ENCODE measurements at regions not wholly inside any gene's neighbourhood (a gene's known extent, or its start where the extent isn't known, plus 50 kb on each side); places are given as distances from the start of the nearest gene placed in this dataset.

- no peak for DNase-seq (ENCODE audit: low spot score)
- H3K27me3 ChIP-seq (ENCODE audit: insufficient read depth, poor library complexity, severe bottlenecking) = no peaks in the 10 kb centered on the region
- no peak overlapping the region for H3K4me3 ChIP-seq (ENCODE audit: severe bottlenecking)
- H3K4me1 ChIP-seq (ENCODE audit: insufficient read depth, poor library complexity, severe bottlenecking) = no peaks in the 10 kb centered on the region
- TF ChIP-seq CTCF (IDR thresholded peaks at IDR 0.05; ENCODE audit: poor library complexity, severe bottlenecking) = peak; percentile 93
- no peaks in the 10 kb centered on the region for H3K36me3 ChIP-seq (ENCODE audit: low read depth)
- ATAC-seq (ENCODE audit: low read depth) = no peak
- H3K9me3 ChIP-seq (ENCODE audit: severe bottlenecking) = no peaks in the 10 kb centered on the region
- no peak overlapping the region for H3K27ac ChIP-seq (ENCODE audit: poor library complexity, severe bottlenecking)
Measured at GRCh38 chr1:199551967-199552565, 475.4 kb upstream of the NR5A2 start.

- H3K27ac ChIP-seq (ENCODE audit: poor library complexity, severe bottlenecking) = no peak overlapping the region
- no peaks in the 10 kb centered on the region for H3K9me3 ChIP-seq (ENCODE audit: severe bottlenecking)
- H3K36me3 ChIP-seq (ENCODE audit: low read depth) = no peaks in the 10 kb centered on the region
- ATAC-seq (ENCODE audit: low read depth) (no peak), DNase-seq (ENCODE audit: low spot score) (no peak)
- TF ChIP-seq CTCF (IDR thresholded peaks at IDR 0.05; ENCODE audit: poor library complexity, severe bottlenecking) = no peak
- no peaks in the 10 kb centered on the region for H3K4me1 ChIP-seq (ENCODE audit: insufficient read depth, poor library complexity, severe bottlenecking)
- H3K27me3 ChIP-seq (ENCODE audit: insufficient read depth, poor library complexity, severe bottlenecking) = no peaks in the 10 kb centered on the region
- H3K4me3 ChIP-seq (ENCODE audit: severe bottlenecking) = no peak overlapping the region
Measured at GRCh38 chr1:199553104-199553503, 474.4 kb upstream of the NR5A2 start.

- DNase-seq (ENCODE audit: low spot score) (no peak), ATAC-seq (ENCODE audit: low read depth) (no peak)
- no peak overlapping the region for H3K4me3 ChIP-seq (ENCODE audit: severe bottlenecking)
- no peaks in the 10 kb centered on the region for H3K9me3 ChIP-seq (ENCODE audit: severe bottlenecking)
- TF ChIP-seq CTCF (IDR thresholded peaks at IDR 0.05; ENCODE audit: poor library complexity, severe bottlenecking) = no peak
- H3K4me1 ChIP-seq (ENCODE audit: insufficient read depth, poor library complexity, severe bottlenecking) = no peaks in the 10 kb centered on the region
- H3K27ac ChIP-seq (ENCODE audit: poor library complexity, severe bottlenecking) = no peak overlapping the region
- H3K36me3 ChIP-seq (ENCODE audit: low read depth) = no peaks in the 10 kb centered on the region
- no peaks in the 10 kb centered on the region for H3K27me3 ChIP-seq (ENCODE audit: insufficient read depth, poor library complexity, severe bottlenecking)
Measured at GRCh38 chr1:199561334-199561733, 466.2 kb upstream of the NR5A2 start.

- ATAC-seq (ENCODE audit: low read depth) = no peak
- no peak for TF ChIP-seq CTCF (IDR thresholded peaks at IDR 0.05; ENCODE audit: poor library complexity, severe bottlenecking)
- Histone ChIP-seq H3K27ac (ENCODE audit: poor library complexity, severe bottlenecking) (no peak overlapping the region), H3K4me3 (ENCODE audit: severe bottlenecking) (no peak overlapping the region), H3K4me1 (ENCODE audit: insufficient read depth, poor library complexity, severe bottlenecking) (no peaks in the 10 kb centered on the region), H3K9me3 (ENCODE audit: severe bottlenecking) (no peaks in the 10 kb centered on the region), H3K36me3 (ENCODE audit: low read depth) (no peaks in the 10 kb centered on the region), H3K27me3 (ENCODE audit: insufficient read depth, poor library complexity, severe bottlenecking) (no peaks in the 10 kb centered on the region)
- no peak for DNase-seq (ENCODE audit: low spot score)
Measured at GRCh38 chr1:199573047-199573446, 454.5 kb upstream of the NR5A2 start.

- no peak for ATAC-seq (ENCODE audit: low read depth)
- Histone ChIP-seq H3K27ac (ENCODE audit: poor library complexity, severe bottlenecking) (no peak overlapping the region), H3K36me3 (ENCODE audit: low read depth) (no peaks in the 10 kb centered on the region), H3K4me1 (ENCODE audit: insufficient read depth, poor library complexity, severe bottlenecking) (no peaks in the 10 kb centered on the region), H3K4me3 (ENCODE audit: severe bottlenecking) (no peak overlapping the region), H3K9me3 (ENCODE audit: severe bottlenecking) (no peaks in the 10 kb centered on the region), H3K27me3 (ENCODE audit: insufficient read depth, poor library complexity, severe bottlenecking) (no peaks in the 10 kb centered on the region)
- no peak for TF ChIP-seq CTCF (IDR thresholded peaks at IDR 0.05; ENCODE audit: poor library complexity, severe bottlenecking)
- no peak for DNase-seq (ENCODE audit: low spot score)
Measured at GRCh38 chr1:199574950-199575349, 452.6 kb upstream of the NR5A2 start.
